HFFc6 (cell line): ENCODE measurements at regions not wholly inside any gene's neighbourhood (a gene's known extent, or its start where the extent isn't known, plus 50 kb on each side); places are given as distances from the start of the nearest gene placed in this dataset.

Experiments
- DNase-seq: peaks from one replicate; pipeline ENCODE4 v3.0.0-alpha.2; 2018
- H3K27ac Mint-ChIP-seq: 2 replicates; pipeline ENCODE4 v1.8.0; 2020; ENCODE audit warnings: mild to moderate bottlenecking, mixed read lengths
- H3K27me3 Mint-ChIP-seq: 2 replicates; pipeline ENCODE4 v1.8.0; 2021; ENCODE audit warnings: mild to moderate bottlenecking, moderate library complexity, mixed read lengths; ENCODE audit not compliant: insufficient read depth
- H3K36me3 Mint-ChIP-seq: 2 replicates; pipeline ENCODE4 v1.8.0; 2021; ENCODE audit warnings: low read depth, mixed read lengths
- H3K4me1 Mint-ChIP-seq: 2 replicates; pipeline ENCODE4 v1.8.0; 2020; ENCODE audit warnings: low read depth, mixed read lengths
- H3K4me3 Mint-ChIP-seq: 2 replicates; pipeline ENCODE4 v1.8.0; 2020; ENCODE audit warnings: mild to moderate bottlenecking, moderate library complexity, mixed read lengths
- H3K9me3 Mint-ChIP-seq: 2 replicates; pipeline ENCODE4 v1.8.0; 2020; ENCODE audit warnings: mild to moderate bottlenecking, mixed read lengths
- CTCF ChIP-seq: fragments of 200-600 bp; sonication (generic); IDR thresholded peaks from 2 replicates; pipeline ENCODE4 v1.5.0; 2021; ENCODE audit warnings: antibody characterized with exemption, mild to moderate bottlenecking

DNA sequence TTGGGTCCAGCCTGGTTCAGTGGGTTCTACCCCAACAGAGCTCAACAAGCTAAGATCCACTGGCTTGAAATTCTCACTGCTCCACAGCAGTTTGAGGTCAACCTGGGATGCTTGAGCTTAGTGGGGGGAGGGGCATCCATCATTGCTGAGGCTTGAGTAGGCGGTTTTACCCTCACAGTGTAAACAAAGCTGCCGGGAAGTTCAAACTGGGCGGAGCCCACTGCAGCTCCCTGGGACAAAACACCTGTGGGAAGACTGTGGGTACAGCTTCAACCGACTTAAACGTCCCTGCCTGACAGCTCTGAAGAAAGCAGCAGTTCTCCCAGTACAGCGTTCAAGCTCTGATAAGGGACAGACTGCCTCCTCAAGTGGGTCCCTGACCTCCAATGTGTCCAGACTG lies 1161.9 kb downstream of the UQCRFS1 start:
- peaks cover 48% of the 10 kb centered on the region for H3K9me3 Mint-ChIP-seq

GRCh38 chr19:28049875-28050274 lies 1163.1 kb downstream of the UQCRFS1 start:
- H3K27ac Mint-ChIP-seq: no peak overlapping the region
- H3K9me3 Mint-ChIP-seq: peaks cover 46% of the 10 kb centered on the region
- peaks cover 5% of the 10 kb centered on the region; the same call in 1 of the 2 replicates for H3K36me3 Mint-ChIP-seq
- H3K27me3 Mint-ChIP-seq: no peaks in the 10 kb centered on the region
- H3K4me3 Mint-ChIP-seq: no peak overlapping the region
- no peak for DNase-seq
- H3K4me1 Mint-ChIP-seq: no peaks in the 10 kb centered on the region
- TF ChIP-seq CTCF: no peak

More for the DNA sequence above, 1161.9 kb downstream of the UQCRFS1 start:
- TF ChIP-seq CTCF: no peak
- H3K4me1 Mint-ChIP-seq: no peaks in the 10 kb centered on the region
- no peak for DNase-seq
- no peak overlapping the region for H3K27ac Mint-ChIP-seq
- no peaks in the 10 kb centered on the region for H3K27me3 Mint-ChIP-seq
- no peak overlapping the region for H3K4me3 Mint-ChIP-seq
- peaks cover 5% of the 10 kb centered on the region; the same call in 1 of the 2 replicates for H3K36me3 Mint-ChIP-seq

GRCh38 chr19:28046932-28047331 lies 1166.0 kb downstream of the UQCRFS1 start:
- Mint-ChIP-seq H3K27me3 (no peaks in the 10 kb centered on the region), H3K4me3 (no peak overlapping the region)

GRCh38 chr19:28045621-28046020 lies 1167.3 kb downstream of the UQCRFS1 start:
- no peak overlapping the region for H3K27ac Mint-ChIP-seq
- peaks cover 42% of the 10 kb centered on the region for H3K9me3 Mint-ChIP-seq
- TF ChIP-seq CTCF: no peak
- no peak overlapping the region for H3K4me3 Mint-ChIP-seq
- no peaks in the 10 kb centered on the region for H3K27me3 Mint-ChIP-seq
- H3K4me1 Mint-ChIP-seq: no peaks in the 10 kb centered on the region
- DNase-seq: no peak
- no peaks in the 10 kb centered on the region; the same call in 1 of the 2 replicates for H3K36me3 Mint-ChIP-seq

More at GRCh38 chr19:28046932-28047331, 1166.0 kb downstream of the UQCRFS1 start:
- H3K27ac Mint-ChIP-seq: no peak overlapping the region
- DNase-seq: no peak
- H3K9me3 Mint-ChIP-seq: peaks cover 48% of the 10 kb centered on the region
- TF ChIP-seq CTCF: no peak
- peaks cover 2% of the 10 kb centered on the region; the same call in 1 of the 2 replicates for H3K36me3 Mint-ChIP-seq
- no peaks in the 10 kb centered on the region for H3K4me1 Mint-ChIP-seq

DNA sequence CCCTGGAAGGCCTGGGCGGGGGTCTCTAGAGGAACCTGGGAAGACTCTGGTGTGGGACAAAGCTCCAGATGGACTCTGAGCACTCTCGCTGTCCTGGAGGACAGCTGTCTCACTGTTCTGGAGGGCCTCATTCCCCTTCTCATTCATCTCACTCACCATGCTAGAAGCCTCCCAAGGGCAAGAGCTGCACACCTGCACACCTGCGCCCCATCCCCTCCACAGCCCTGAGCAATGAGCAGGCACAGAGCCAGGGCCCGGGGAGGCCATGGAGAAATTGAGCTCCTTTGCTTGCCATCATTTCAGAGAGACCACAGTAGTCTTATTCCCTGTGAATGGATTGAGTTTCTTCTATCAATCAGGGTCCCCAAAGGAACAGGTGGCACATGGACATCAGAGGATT lies 1168.5 kb downstream of the UQCRFS1 start:
- Mint-ChIP-seq H3K27ac (no peak overlapping the region), H3K4me1 (no peaks in the 10 kb centered on the region), H3K27me3 (no peaks in the 10 kb centered on the region), H3K9me3 (peaks cover 50% of the 10 kb centered on the region), H3K4me3 (no peak overlapping the region), H3K36me3 (no peaks in the 10 kb centered on the region; the same call in 1 of the 2 replicates)
- no peak for TF ChIP-seq CTCF
- DNase-seq: no peak

DNA sequence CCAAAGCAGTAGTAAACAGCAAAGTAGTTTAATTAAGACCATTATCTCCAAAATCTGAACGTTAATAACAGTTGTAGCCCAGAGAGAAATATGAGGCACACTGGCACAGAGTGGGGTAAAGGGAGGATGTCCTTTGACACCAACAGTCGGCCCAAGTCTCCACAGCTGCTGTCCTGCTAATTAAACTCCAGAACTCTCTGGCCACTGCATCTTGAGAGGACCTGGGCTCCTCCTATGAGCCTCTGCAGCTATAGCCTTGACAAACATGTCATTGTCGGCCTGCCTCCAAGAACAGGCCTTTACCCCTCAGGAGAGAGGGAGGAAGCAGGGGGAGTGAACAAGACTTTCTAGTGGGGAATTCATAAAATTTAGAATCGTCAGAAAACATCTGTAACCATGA lies 1170.4 kb downstream of the UQCRFS1 start:
- H3K27me3 Mint-ChIP-seq: no peaks in the 10 kb centered on the region
- no peak overlapping the region for H3K27ac Mint-ChIP-seq
- peaks cover 53% of the 10 kb centered on the region for H3K9me3 Mint-ChIP-seq
- DNase-seq: no peak
- peaks cover 5% of the 10 kb centered on the region; the same call in 1 of the 2 replicates for H3K36me3 Mint-ChIP-seq
- no peak for TF ChIP-seq CTCF
- H3K4me3 Mint-ChIP-seq: no peak overlapping the region
- no peaks in the 10 kb centered on the region for H3K4me1 Mint-ChIP-seq
